SK-N-SH treated with all-trans-retinoic acid at 6 μM for 48 hours (cell line): ENCODE measurements at regions not wholly inside any gene's neighbourhood (a gene's known extent, or its start where the extent isn't known, plus 50 kb on each side); places are given as distances from the start of the nearest gene placed in this dataset.

Experiments used
- ATAC-seq: fragments of 200-7000 bp; cut with Tn5 transposase; 3 replicates; pipeline ENCODE4 v1.9.1; 2020; ENCODE audit warnings: mild to moderate bottlenecking, moderate library complexity
- ARNTL ChIP-seq: fragments of 450-650 bp; formaldehyde crosslinking; IDR thresholded peaks from 2 replicates; pipeline ENCODE4 v1.5.0; 2020; ENCODE audit warnings: low read depth, mild to moderate bottlenecking, moderate library complexity, borderline replicate concordance
- BACH2 ChIP-seq: fragments of 250-450 bp; sonication (Bioruptor Pico); IDR thresholded peaks from 2 replicates; pipeline ENCODE4 v1.9.0; 2021; ENCODE audit warnings: mild to moderate bottlenecking, borderline replicate concordance
- CREB5 ChIP-seq: fragments of 250-450 bp; sonication (Bioruptor Pico); IDR thresholded peaks from 2 replicates; pipeline ENCODE4 v1.5.1; 2020; ENCODE audit warnings: low read depth, mild to moderate bottlenecking, moderate library complexity
- CSDC2 ChIP-seq: fragments of 250-450 bp; sonication (Bioruptor Pico); IDR thresholded peaks from 2 replicates; pipeline ENCODE4 v1.5.0; 2020; ENCODE audit warnings: mild to moderate bottlenecking, moderate library complexity
- CSRNP3 ChIP-seq: fragments of 250-450 bp; sonication (Bioruptor Pico); IDR thresholded peaks from 2 replicates; pipeline ENCODE4 v1.5.1; 2021; ENCODE audit warnings: mild to moderate bottlenecking, moderate library complexity
- ESRRG ChIP-seq: fragments of 250-450 bp; sonication (Bioruptor Pico); IDR thresholded peaks from 2 replicates; pipeline ENCODE4 v1.6.1; 2021; ENCODE audit warnings: mild to moderate bottlenecking
- GLIS3 ChIP-seq: fragments of 250-450 bp; sonication (Bioruptor Pico); IDR thresholded peaks from 2 replicates; pipeline ENCODE4 v1.5.0; 2020; ENCODE audit warnings: mild to moderate bottlenecking, moderate library complexity
- OSR1 ChIP-seq: fragments of 250-450 bp; sonication (Bioruptor Pico); IDR thresholded peaks from 2 replicates; pipeline ENCODE4 v1.8.0; 2022; ENCODE audit warnings: moderate library complexity, mild to moderate bottlenecking, inconsistent platforms
- PATZ1 ChIP-seq: fragments of 250-450 bp; sonication (Bioruptor Pico); IDR thresholded peaks from 2 replicates; pipeline ENCODE4 v1.8.0; 2020; ENCODE audit warnings: mild to moderate bottlenecking, moderate library complexity, borderline replicate concordance
- POU6F1 ChIP-seq: fragments of 250-450 bp; sonication (Bioruptor Pico); IDR thresholded peaks from 2 replicates; pipeline ENCODE4 v1.8.0; 2021; ENCODE audit warnings: low read depth, mild to moderate bottlenecking, moderate library complexity, borderline replicate concordance
- PPARA ChIP-seq: fragments of 250-450 bp; sonication (Bioruptor Pico); IDR thresholded peaks from 2 replicates; pipeline ENCODE4 v1.5.0; 2020; ENCODE audit warnings: mild to moderate bottlenecking, borderline replicate concordance
- RARB ChIP-seq: fragments of 250-450 bp; sonication (Bioruptor Pico); IDR thresholded peaks from 2 replicates; pipeline ENCODE4 v1.8.0; 2021; ENCODE audit warnings: mild to moderate bottlenecking, moderate library complexity
- SNAI2 ChIP-seq: fragments of 250-450 bp; sonication (Bioruptor Pico); IDR thresholded peaks from 2 replicates; pipeline ENCODE4 v1.5.0; 2020; ENCODE audit warnings: mild to moderate bottlenecking, moderate library complexity
- TCF4 ChIP-seq: fragments of 250-450 bp; sonication (Bioruptor Pico); IDR thresholded peaks from 2 replicates; pipeline ENCODE4 v1.8.0; 2021; ENCODE audit warnings: mild to moderate bottlenecking, moderate library complexity, borderline replicate concordance
- TOX ChIP-seq: fragments of 250-450 bp; sonication (Bioruptor Pico); IDR thresholded peaks from 2 replicates; pipeline ENCODE4 v1.8.0; 2021; ENCODE audit warnings: mild to moderate bottlenecking, moderate library complexity, borderline replicate concordance
- TSHZ2 ChIP-seq: fragments of 250-450 bp; sonication (Bioruptor Pico); IDR thresholded peaks from 2 replicates; pipeline ENCODE4 v1.5.0; 2020; ENCODE audit warnings: mild to moderate bottlenecking, moderate library complexity
- ZC3H10 ChIP-seq: fragments of 250-450 bp; sonication (Bioruptor Pico); IDR thresholded peaks from 2 replicates; pipeline ENCODE4 v1.5.1; 2021; ENCODE audit warnings: mild to moderate bottlenecking, moderate library complexity
- ZFP3 ChIP-seq: fragments of 250-450 bp; sonication (Bioruptor Pico); IDR thresholded peaks from 2 replicates; pipeline ENCODE4 v1.5.0; 2020; ENCODE audit warnings: mild to moderate bottlenecking, moderate library complexity
- ZFP30 ChIP-seq: fragments of 450-650 bp; formaldehyde crosslinking; IDR thresholded peaks from 2 replicates; pipeline ENCODE4 v1.5.0; 2022; ENCODE audit warnings: mild to moderate bottlenecking, moderate library complexity
- ZNF565 ChIP-seq: fragments of 450-650 bp; formaldehyde crosslinking; conservative IDR thresholded peaks from 2 replicates; pipeline ENCODE4 v1.5.0; 2020; ENCODE audit warnings: low read depth, mild to moderate bottlenecking, moderate library complexity
- ZNF70 ChIP-seq: fragments of 450-650 bp; formaldehyde crosslinking; IDR thresholded peaks from 2 replicates; pipeline ENCODE4 v1.5.0; 2020; ENCODE audit warnings: mild to moderate bottlenecking, moderate library complexity
- ZNF8 ChIP-seq: fragments of 450-650 bp; formaldehyde crosslinking; IDR thresholded peaks from 2 replicates; pipeline ENCODE4 v1.5.0; 2020; ENCODE audit warnings: mild to moderate bottlenecking, moderate library complexity

GRCh38 chr14:95786566-95786965 lies 72.6 kb upstream of the TCL1A start:
- ATAC-seq, result no peak
- TF ChIP-seq SNAI2, result no peak
- no peak for TF ChIP-seq ARNTL
- no peak for TF ChIP-seq GLIS3
- no peak for TF ChIP-seq ZFP3
- TF ChIP-seq ZFP30, result no peak
- no peak for TF ChIP-seq TOX (CRISPR knock-in tag)
- no peak for TF ChIP-seq ZNF565 (CRISPR knock-in tag)
- TF ChIP-seq TCF4 (CRISPR knock-in tag), result no peak
- TF ChIP-seq ESRRG, result no peak
- TF ChIP-seq CREB5, result no peak
- TF ChIP-seq PATZ1 (CRISPR knock-in tag), result no peak
- no peak for TF ChIP-seq POU6F1 (CRISPR knock-in tag)
- no peak for TF ChIP-seq CSRNP3
- no peak for TF ChIP-seq TSHZ2 (CRISPR knock-in tag)
- TF ChIP-seq PPARA (CRISPR knock-in tag), result no peak
- TF ChIP-seq OSR1 (CRISPR knock-in tag), result no peak
- TF ChIP-seq ZNF70 (CRISPR knock-in tag), result no peak

GRCh38 chr14:95784137-95784536 lies 70.2 kb upstream of the TCL1A start:
- TF ChIP-seq GLIS3, result no peak
- TF ChIP-seq POU6F1 (CRISPR knock-in tag), result no peak
- TF ChIP-seq ARNTL, result no peak
- no peak for ATAC-seq

GRCh38 chr14:95776798-95777534 lies 63.0 kb upstream of the TCL1A start:
- no peak for ATAC-seq
- TF ChIP-seq ZC3H10 (no peak), CREB5 (no peak), TOX (CRISPR knock-in tag) (no peak), BACH2 (CRISPR knock-in tag) (no peak), ESRRG (no peak), TCF4 (CRISPR knock-in tag) (no peak), ZNF8 (CRISPR knock-in tag) (no peak), TSHZ2 (CRISPR knock-in tag) (no peak), RARB (no peak), GLIS3 (no peak), ZNF70 (CRISPR knock-in tag) (no peak), ZNF565 (CRISPR knock-in tag) (no peak), ZFP30 (no peak), CSDC2 (no peak)
